Hepatocyte (in vitro differentiated cells): ENCODE measurements at regions not wholly inside any gene's neighbourhood (a gene's known extent, or its start where the extent isn't known, plus 50 kb on each side); places are given as distances from the start of the nearest gene placed in this dataset.

Experiments
- EZH2 ChIP-seq: fragments of 200-600 bp; sonication (generic); IDR thresholded peaks from 2 replicates; pipeline ENCODE4 v1.6.1; 2016; ENCODE audit warnings: antibody characterized with exemption, mild to moderate bottlenecking, borderline replicate concordance
- EZH2phosphoT487 ChIP-seq: fragments of 200-600 bp; sonication (generic); IDR thresholded peaks from one replicate; pipeline ENCODE4 v1.6.1; 2018; ENCODE audit warnings: antibody characterized with exemption, mild to moderate bottlenecking, low read depth, moderate library complexity; ENCODE audit not compliant: unreplicated experiment, severe bottlenecking
- TF ChIP-seq, protein P1 (sequence below): fragments of 200-600 bp; sonication (generic); IDR thresholded peaks from 2 replicates; pipeline ENCODE4 v1.5.1; 2016; ENCODE audit warnings: antibody characterized with exemption, mild to moderate bottlenecking; ENCODE audit not compliant: poor library complexity

DNA sequence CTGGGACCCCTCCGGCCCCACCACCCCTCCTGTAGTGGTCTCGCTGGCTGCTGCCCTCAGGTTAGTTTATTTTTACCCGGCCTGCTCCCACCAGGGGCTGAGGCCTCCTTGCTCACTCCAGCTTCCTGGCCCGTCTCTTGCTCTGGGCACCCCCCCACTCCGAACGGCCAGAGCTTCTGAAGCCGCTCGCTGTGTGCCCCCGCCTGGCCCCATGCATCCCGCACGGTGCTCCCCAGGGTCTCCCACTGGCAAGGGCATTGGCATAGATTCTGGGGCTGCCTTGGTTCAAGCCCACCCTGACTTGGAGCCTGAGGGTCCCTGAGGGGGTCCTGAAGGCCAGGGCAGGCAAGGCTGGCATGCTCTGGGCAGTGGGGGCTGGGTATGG, 186.4 kb downstream of the SEC14L1 start:
- TF ChIP-seq EZH2 (no peak), EZH2phosphoT487 (no peak)
- TF ChIP-seq, protein P1, sequence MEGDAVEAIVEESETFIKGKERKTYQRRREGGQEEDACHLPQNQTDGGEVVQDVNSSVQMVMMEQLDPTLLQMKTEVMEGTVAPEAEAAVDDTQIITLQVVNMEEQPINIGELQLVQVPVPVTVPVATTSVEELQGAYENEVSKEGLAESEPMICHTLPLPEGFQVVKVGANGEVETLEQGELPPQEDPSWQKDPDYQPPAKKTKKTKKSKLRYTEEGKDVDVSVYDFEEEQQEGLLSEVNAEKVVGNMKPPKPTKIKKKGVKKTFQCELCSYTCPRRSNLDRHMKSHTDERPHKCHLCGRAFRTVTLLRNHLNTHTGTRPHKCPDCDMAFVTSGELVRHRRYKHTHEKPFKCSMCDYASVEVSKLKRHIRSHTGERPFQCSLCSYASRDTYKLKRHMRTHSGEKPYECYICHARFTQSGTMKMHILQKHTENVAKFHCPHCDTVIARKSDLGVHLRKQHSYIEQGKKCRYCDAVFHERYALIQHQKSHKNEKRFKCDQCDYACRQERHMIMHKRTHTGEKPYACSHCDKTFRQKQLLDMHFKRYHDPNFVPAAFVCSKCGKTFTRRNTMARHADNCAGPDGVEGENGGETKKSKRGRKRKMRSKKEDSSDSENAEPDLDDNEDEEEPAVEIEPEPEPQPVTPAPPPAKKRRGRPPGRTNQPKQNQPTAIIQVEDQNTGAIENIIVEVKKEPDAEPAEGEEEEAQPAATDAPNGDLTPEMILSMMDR = no peak
